Psoas muscle (tissue), 7 donors: ENCODE measurements at regions not wholly inside any gene's neighbourhood (a gene's known extent, or its start where the extent isn't known, plus 50 kb on each side); places are given as distances from the start of the nearest gene placed in this dataset.
"Not testable (repeated sequence)": the region's sequence is repeated elsewhere in the genome, so short reads cannot be mapped to it uniquely, and the experiment has no call there.

Experiments
- ATAC-seq, 4 donors: fragments of 200-7000 bp; cut with Tn5 transposase; one replicate each; pipeline ENCODE4 v1.9.1; 2020; ENCODE audit warnings: moderate library complexity in 3 of 4, mild to moderate bottlenecking in 2 of 4
- DNase-seq, 2 donors: peaks; one replicate each; pipeline ENCODE4 v3.0.0-alpha.2; 2020
- H3K27ac ChIP-seq: fragments of 200-600 bp; one replicate; pipeline ENCODE4 v1.8.0; 2022
- H3K27me3 ChIP-seq, 3 donors: fragments of 200-600 bp in 1 of 3; one replicate each; pipeline versions ENCODE4 v1.6.1 to v1.8.0; 2013 to 2022; ENCODE audit warnings: low read length in 2 of 3, mild to moderate bottlenecking in 2 of 3, moderate library complexity in 1 of 3; ENCODE audit not compliant: insufficient read depth in 3 of 3
- H3K36me3 ChIP-seq, 2 donors: fragments of 200-600 bp in 1 of 2; one replicate each; pipeline versions ENCODE4 v1.6.1 to v1.8.0; 2013 to 2022; ENCODE audit warnings: low read depth in 1 of 2, mild to moderate bottlenecking in 1 of 2, moderate library complexity in 1 of 2; ENCODE audit not compliant: insufficient read depth in 1 of 2
- H3K4me1 ChIP-seq: fragments of 200-600 bp; one replicate; pipeline ENCODE4 v1.8.0; 2022
- H3K4me3 ChIP-seq: fragments of 200-600 bp; one replicate; pipeline ENCODE4 v1.8.0; 2022; ENCODE audit warnings: mild to moderate bottlenecking
- H3K9me3 ChIP-seq: fragments of 200-600 bp; one replicate; pipeline ENCODE4 v1.8.0; 2022
- CTCF ChIP-seq: fragments of 200-600 bp; IDR thresholded peaks from one replicate; pipeline ENCODE4 v1.8.0; 2022; ENCODE audit warnings: antibody characterized with exemption
- WGBS, 3 donors: extraction: QIAGEN DNeasy Blood & Tissue Kit; methylation state at CpG; one replicate each; pipeline versions ENCODE4 v1.1.6 to v1.1.7; 2013; 5-methylcytosine and 5-hydroxymethylcytosine counted together
- intact Hi-C, 2 donors: fragments of 100-400 bp; cut with DNase I; formaldehyde crosslinking; loops; one replicate each; pipeline versions ENCODE4 v1.11.0 to v1.14.2; 2022
- donor health status: healthy with polysubstance abuse.
- donor health status: DM: no; HTN: no; CAD: no; lungs with moderate emphysema.
- donor health status: Bipolar disorder and iron deficiency.
- donor health status: healthy.
- donor health status: DM: yes; HTN: yes; CAD: no.
- donor health status: DM: no; HTN: no; CAD: no.
- donor health status: DM: yes; HTN: yes; CAD: no.

- H3K9me3 ChIP-seq, result no peaks in the 10 kb centered on the region
- 87 to 90% (median 89%) methylated on average over 6 of the region's 6 CpGs for WGBS, 3 donors
- DNase-seq, result no peak
- H3K27ac ChIP-seq, result no peak overlapping the region
- no peaks in the 10 kb centered on the region for H3K27me3 ChIP-seq
- TF ChIP-seq CTCF, result no peak
- H3K4me1 ChIP-seq, result no peaks in the 10 kb centered on the region
- no peak overlapping the region for H3K4me3 ChIP-seq
- H3K36me3 ChIP-seq, result no peaks in the 10 kb centered on the region
- ATAC-seq, result no peak
- intact Hi-C loops, result no loop called here
Observed at GRCh38 chr4:188403272-188403671, 264.0 kb downstream of the TRIML1 start.

GRCh38 chr4:188405071-188405835 is 266.0 kb downstream of the TRIML1 start:
- intact Hi-C loops, H3K9me3 ChIP-seq, ATAC-seq, H3K27ac ChIP-seq, H3K27me3 ChIP-seq, H3K4me3 ChIP-seq, H3K4me1 ChIP-seq, H3K36me3 ChIP-seq, DNase-seq: not testable (repeated sequence)
- WGBS, 3 donors, result 86 to 89% (median 89%) methylated on average over 12 to 14 of the region's 14 CpGs

DNA sequence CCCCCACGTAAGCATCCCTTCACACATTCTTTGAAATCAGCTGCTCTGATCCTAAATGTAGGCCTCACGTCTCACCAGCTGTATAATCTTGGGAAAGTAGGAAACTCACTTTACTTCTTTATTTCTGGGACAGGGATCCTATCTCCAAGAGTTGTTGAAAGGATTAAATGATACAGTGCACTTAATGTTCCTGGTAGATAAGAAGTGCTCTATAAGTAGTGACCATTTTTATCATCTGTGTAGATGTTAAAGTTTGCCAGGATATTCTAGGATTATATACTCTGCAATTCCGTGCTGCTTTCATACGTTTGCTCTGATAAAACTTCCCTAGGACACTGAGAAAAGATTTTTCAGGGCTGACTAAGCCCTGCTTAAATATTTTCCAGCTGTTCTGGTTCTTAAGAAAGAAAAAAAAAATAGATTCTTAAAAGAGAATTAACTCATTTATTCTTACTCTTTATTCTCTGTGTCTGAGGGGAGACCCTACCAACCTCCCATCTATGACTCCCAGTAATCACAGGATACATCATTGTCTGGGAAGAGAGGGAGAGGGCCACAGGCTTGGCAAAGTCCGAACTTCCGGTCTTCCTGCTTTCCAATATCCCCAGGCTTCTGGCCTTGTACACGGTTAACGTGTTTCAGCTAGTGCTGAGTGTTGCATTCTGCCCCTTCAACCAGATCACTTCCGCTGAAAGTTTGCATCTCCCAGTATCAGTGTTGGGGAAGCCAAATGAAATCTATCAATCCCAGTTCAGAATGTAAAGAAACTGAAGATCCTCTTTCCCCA is 269.2 kb downstream of the TRIML1 start:
- H3K4me1 ChIP-seq, result no peaks in the 10 kb centered on the region
- DNase-seq, result no peak
- WGBS, 3 donors, result 59 to 61% (median 61%) methylated on average over 9 of the region's 9 CpGs
- no peak overlapping the region for H3K27ac ChIP-seq
- no peaks in the 10 kb centered on the region for H3K27me3 ChIP-seq
- H3K36me3 ChIP-seq, result no peaks in the 10 kb centered on the region
- no peak for TF ChIP-seq CTCF
- no peak overlapping the region for H3K4me3 ChIP-seq
- no peak for ATAC-seq
- intact Hi-C loops, result no loop called here
- H3K9me3 ChIP-seq, result peaks cover 3% of the 10 kb centered on the region

DNA sequence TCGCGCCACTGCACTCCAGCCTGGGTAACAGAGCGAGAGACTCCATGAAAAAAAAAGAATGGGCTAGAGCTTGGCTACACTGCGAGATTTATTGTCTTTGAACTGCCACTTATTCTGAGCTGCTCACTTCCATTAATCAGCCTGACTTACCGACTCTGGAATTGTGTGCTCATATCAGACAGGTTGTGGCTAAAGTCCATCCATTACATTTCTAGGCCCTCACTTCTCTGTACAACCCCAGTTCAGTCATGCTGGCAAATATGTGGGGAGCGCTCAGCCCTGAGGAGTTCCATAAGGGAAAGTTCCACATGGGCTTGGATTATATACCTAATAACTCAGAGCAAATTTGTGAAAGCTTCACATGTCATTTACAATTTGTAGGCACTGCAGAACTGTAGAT is 270.6 kb downstream of the TRIML1 start:
- no peaks in the 10 kb centered on the region for H3K27me3 ChIP-seq
- H3K36me3 ChIP-seq, result no peaks in the 10 kb centered on the region
- ATAC-seq (no peak), DNase-seq (no peak)
- H3K9me3 ChIP-seq, result peaks cover 3% of the 10 kb centered on the region
- intact Hi-C loops, result no loop called here
- no peak for TF ChIP-seq CTCF
- WGBS, 3 donors, result 82 to 83% (median 82%) methylated on average over 6 of the region's 6 CpGs
- H3K4me1 ChIP-seq, result no peaks in the 10 kb centered on the region
- no peak overlapping the region for H3K4me3 ChIP-seq
- no peak overlapping the region for H3K27ac ChIP-seq

DNA sequence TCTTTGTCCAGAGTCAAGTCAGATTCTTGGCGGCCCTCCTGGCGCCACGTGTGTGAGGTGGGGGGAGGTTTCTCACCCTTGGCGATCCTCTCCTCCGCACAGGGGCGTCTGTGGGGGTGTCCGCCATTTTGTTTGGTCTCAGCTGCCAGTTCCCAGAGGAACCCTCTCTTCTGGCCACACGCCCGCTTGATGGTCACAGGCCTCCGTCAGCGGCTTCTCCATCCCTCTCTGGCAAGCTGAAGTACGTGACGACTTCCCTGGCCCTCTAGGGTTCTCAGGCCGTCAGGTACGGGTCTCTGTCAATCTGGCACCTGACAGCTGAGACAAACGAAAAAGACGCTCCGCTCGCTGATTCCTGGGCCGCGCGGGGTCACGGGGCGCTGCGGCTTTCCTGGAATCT is 272.6 kb downstream of the TRIML1 start:
- DNase-seq (no peak), ATAC-seq (no peak)
- Histone ChIP-seq H3K36me3 (no peaks in the 10 kb centered on the region), H3K4me1 (no peaks in the 10 kb centered on the region), H3K27ac (no peak overlapping the region), H3K27me3 (no peaks in the 10 kb centered on the region), H3K4me3 (no peak overlapping the region), H3K9me3 (peaks cover 3% of the 10 kb centered on the region)
- 83 to 94% (median 94%) methylated on average over 25 of the region's 25 CpGs for WGBS, 3 donors
- intact Hi-C loops, result no loop called here
- TF ChIP-seq CTCF, result no peak
